Chondrocyte (in vitro differentiated cells): ENCODE measurements at regions not wholly inside any gene's neighbourhood (a gene's known extent, or its start where the extent isn't known, plus 50 kb on each side); places are given as distances from the start of the nearest gene placed in this dataset.

ENCODE experiments used
- DNase-seq: peaks from one replicate; pipeline ENCODE4 v3.0.0; 2021; ENCODE audit warnings: mixed read lengths, low spot score
- H3K27ac Mint-ChIP-seq: one replicate; pipeline ENCODE4 v1.8.0; 2021; ENCODE audit warnings: mild to moderate bottlenecking, moderate library complexity, mixed read lengths; ENCODE audit not compliant: unreplicated experiment
- H3K27me3 Mint-ChIP-seq: 2 replicates; pipeline ENCODE4 v1.8.0; 2021; ENCODE audit warnings: low read depth, mixed read lengths
- H3K36me3 Mint-ChIP-seq: 2 replicates; pipeline ENCODE4 v1.8.0; 2021; ENCODE audit warnings: low read depth, mixed read lengths
- H3K4me1 Mint-ChIP-seq: 2 replicates; pipeline ENCODE4 v1.8.0; 2021; ENCODE audit warnings: low read depth, mild to moderate bottlenecking, mixed read lengths
- H3K4me3 Mint-ChIP-seq: one replicate; pipeline ENCODE4 v1.8.0; 2021; ENCODE audit warnings: mild to moderate bottlenecking, moderate library complexity, mixed read lengths; ENCODE audit not compliant: unreplicated experiment
- H3K9me3 Mint-ChIP-seq: 2 replicates; pipeline ENCODE4 v1.8.0; 2021; ENCODE audit warnings: low read depth, mixed read lengths
- TF ChIP-seq, protein P1 (sequence below): fragments of 200-600 bp; sonication (generic); IDR thresholded peaks from 2 replicates; pipeline ENCODE4 v1.5.0; 2021; ENCODE audit warnings: antibody characterized with exemption, mild to moderate bottlenecking, moderate library complexity

DNA sequence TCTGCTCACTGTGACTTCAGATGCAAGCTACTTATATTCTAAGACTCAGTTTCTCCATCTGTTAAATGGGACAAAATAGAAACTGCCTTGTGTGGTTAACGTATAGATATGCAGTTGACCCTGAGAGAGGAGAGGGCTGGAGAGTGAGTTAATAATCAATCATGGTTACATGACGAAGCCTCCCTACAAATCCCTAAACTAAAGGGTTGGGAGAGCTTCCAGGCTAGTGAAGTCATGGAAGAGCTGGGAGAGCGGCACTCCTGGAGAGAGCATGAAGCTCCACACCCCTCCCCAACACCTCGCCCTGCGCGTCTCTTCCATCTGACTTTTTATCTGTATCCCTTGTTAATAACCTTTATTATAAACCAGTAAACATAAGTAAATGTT lies 138.5 kb upstream of the FAM9B start:
- Mint-ChIP-seq H3K4me3 (no peak overlapping the region), H3K4me1 (no peaks in the 10 kb centered on the region), H3K36me3 (no peaks in the 10 kb centered on the region), H3K27ac (no peak overlapping the region), H3K27me3 (no peaks in the 10 kb centered on the region), H3K9me3 (peaks cover 26% of the 10 kb centered on the region)
- TF ChIP-seq, protein P1, sequence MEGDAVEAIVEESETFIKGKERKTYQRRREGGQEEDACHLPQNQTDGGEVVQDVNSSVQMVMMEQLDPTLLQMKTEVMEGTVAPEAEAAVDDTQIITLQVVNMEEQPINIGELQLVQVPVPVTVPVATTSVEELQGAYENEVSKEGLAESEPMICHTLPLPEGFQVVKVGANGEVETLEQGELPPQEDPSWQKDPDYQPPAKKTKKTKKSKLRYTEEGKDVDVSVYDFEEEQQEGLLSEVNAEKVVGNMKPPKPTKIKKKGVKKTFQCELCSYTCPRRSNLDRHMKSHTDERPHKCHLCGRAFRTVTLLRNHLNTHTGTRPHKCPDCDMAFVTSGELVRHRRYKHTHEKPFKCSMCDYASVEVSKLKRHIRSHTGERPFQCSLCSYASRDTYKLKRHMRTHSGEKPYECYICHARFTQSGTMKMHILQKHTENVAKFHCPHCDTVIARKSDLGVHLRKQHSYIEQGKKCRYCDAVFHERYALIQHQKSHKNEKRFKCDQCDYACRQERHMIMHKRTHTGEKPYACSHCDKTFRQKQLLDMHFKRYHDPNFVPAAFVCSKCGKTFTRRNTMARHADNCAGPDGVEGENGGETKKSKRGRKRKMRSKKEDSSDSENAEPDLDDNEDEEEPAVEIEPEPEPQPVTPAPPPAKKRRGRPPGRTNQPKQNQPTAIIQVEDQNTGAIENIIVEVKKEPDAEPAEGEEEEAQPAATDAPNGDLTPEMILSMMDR = no peak
- no peak for DNase-seq

DNA sequence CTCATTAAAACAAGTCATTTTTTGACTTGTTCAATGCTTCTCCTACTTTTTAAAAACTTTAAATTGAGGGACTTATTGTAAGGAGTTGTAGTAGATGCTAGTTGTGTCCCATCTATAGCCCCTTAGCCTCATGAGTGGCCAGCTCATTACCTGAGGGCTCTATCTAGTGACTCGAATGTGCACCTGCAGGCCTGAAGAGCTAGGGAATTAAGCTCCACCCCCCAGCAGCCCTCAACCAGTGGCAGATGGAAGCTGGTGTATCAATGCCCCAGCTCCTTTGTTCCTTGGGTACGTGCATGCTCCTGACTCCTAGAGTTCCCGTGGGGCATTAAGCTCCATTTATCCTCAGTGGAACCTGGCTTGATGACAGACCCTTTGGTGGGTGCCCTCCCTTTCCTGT lies 146.7 kb upstream of the FAM9B start:
- no peaks in the 10 kb centered on the region for H3K4me1 Mint-ChIP-seq
- no peaks in the 10 kb centered on the region for H3K27me3 Mint-ChIP-seq
- no peaks in the 10 kb centered on the region for H3K36me3 Mint-ChIP-seq
- no peak overlapping the region for H3K27ac Mint-ChIP-seq
- TF ChIP-seq, protein P1 = no peak
- no peak overlapping the region for H3K4me3 Mint-ChIP-seq
- no peak for DNase-seq
- peaks cover 28% of the 10 kb centered on the region for H3K9me3 Mint-ChIP-seq

DNA sequence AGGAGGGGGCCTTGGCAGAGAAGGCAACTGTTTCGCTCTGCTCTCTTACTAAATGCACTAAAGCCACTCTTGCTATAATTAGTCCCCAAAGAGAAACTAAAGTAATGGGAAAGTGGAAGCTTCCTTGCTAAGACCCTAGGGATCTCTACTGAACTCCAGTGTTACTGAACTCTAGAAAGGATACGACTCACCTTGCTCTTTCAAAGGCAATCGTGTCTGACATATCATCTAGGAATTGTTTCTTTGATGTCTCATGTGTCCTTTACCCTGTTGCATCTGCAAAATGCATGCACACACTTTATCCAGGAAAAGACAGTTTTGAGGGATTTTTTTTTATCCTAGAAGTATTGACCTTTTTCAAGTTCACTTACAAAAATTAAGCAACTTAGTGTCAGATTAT lies 148.1 kb upstream of the FAM9B start:
- no peak for DNase-seq
- TF ChIP-seq, protein P1 = no peak
- Mint-ChIP-seq H3K4me1 (no peaks in the 10 kb centered on the region), H3K4me3 (no peak overlapping the region), H3K27me3 (no peaks in the 10 kb centered on the region), H3K36me3 (no peaks in the 10 kb centered on the region), H3K27ac (no peak overlapping the region), H3K9me3 (peaks cover 32% of the 10 kb centered on the region)

DNA sequence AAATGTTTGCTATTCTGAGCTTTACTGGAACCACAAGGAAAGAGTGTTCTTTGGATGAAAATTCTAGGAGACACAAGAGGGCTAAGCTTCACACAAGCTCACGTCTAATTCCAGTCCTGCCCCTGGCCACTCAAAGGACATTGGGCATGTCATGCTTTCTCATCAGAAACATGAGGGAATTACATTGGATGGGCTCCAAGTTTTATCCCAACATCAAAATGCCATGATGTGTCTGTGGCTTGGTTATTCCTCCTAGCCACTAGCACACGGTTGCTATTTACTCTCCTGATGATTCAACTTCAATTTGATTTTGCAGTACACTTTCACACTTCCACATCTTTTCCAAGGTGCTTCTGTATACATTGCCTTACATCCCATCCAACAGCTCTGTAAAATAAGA lies 149.6 kb upstream of the FAM9B start:
- DNase-seq = no peak
- H3K4me3 Mint-ChIP-seq = no peak overlapping the region
- TF ChIP-seq, protein P1 = no peak
- H3K4me1 Mint-ChIP-seq = no peaks in the 10 kb centered on the region
- H3K9me3 Mint-ChIP-seq = peaks cover 23% of the 10 kb centered on the region
- H3K27me3 Mint-ChIP-seq = no peaks in the 10 kb centered on the region
- H3K36me3 Mint-ChIP-seq = no peaks in the 10 kb centered on the region
- no peak overlapping the region for H3K27ac Mint-ChIP-seq

DNA sequence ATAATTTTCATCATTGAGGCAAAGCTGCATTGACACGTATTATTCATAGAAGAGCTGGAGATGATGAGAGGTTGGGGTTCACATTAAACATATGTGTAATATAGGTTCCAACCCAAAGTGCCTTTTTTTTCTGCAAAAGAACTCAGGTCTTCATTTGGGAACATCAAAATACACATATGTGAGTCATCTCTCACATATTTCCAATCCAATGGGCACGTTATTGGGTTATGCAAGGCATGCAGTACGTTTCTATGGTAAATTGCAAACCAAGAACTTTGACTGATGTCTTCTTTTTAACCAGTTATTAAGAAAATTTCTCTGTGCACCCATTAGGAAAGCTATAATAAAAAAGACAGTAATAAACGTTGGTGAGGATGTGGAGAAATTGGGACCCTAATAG lies 150.3 kb upstream of the FAM9B start:
- no peaks in the 10 kb centered on the region for H3K27me3 Mint-ChIP-seq
- peaks cover 16% of the 10 kb centered on the region for H3K9me3 Mint-ChIP-seq
- H3K27ac Mint-ChIP-seq = no peak overlapping the region
- H3K4me1 Mint-ChIP-seq = no peaks in the 10 kb centered on the region
- TF ChIP-seq, protein P1 = no peak
- no peak overlapping the region for H3K4me3 Mint-ChIP-seq
- H3K36me3 Mint-ChIP-seq = no peaks in the 10 kb centered on the region
- DNase-seq = no peak
